Osteocyte (in vitro differentiated cells): ENCODE measurements at regions not wholly inside any gene's neighbourhood (a gene's known extent, or its start where the extent isn't known, plus 50 kb on each side); places are given as distances from the start of the nearest gene placed in this dataset.
"Not testable (repeated sequence)": the region's sequence is repeated elsewhere in the genome, so short reads cannot be mapped to it uniquely, and the experiment has no call there.

Experiments
- DNase-seq: peaks from one replicate; pipeline ENCODE4 v3.0.0; 2021; ENCODE audit warnings: mixed read lengths; ENCODE audit not compliant: unreplicated experiment; ENCODE audit errors: extremely low spot score
- H3K27ac Mint-ChIP-seq: one replicate; pipeline ENCODE4 v1.8.0; 2021; ENCODE audit warnings: mild to moderate bottlenecking, mixed read lengths; ENCODE audit not compliant: unreplicated experiment
- H3K27me3 Mint-ChIP-seq: one replicate; pipeline ENCODE4 v1.8.0; 2021; ENCODE audit warnings: mixed read lengths; ENCODE audit not compliant: unreplicated experiment
- H3K36me3 Mint-ChIP-seq: one replicate; pipeline ENCODE4 v1.8.0; 2021; ENCODE audit warnings: mixed read lengths; ENCODE audit not compliant: unreplicated experiment
- H3K4me1 Mint-ChIP-seq: one replicate; pipeline ENCODE4 v1.8.0; 2021; ENCODE audit warnings: mixed read lengths; ENCODE audit not compliant: unreplicated experiment
- H3K4me3 Mint-ChIP-seq: one replicate; pipeline ENCODE4 v1.8.0; 2021; ENCODE audit warnings: mild to moderate bottlenecking, moderate library complexity, mixed read lengths; ENCODE audit not compliant: unreplicated experiment
- H3K9me3 Mint-ChIP-seq: one replicate; pipeline ENCODE4 v1.8.0; 2021; ENCODE audit warnings: mixed read lengths; ENCODE audit not compliant: unreplicated experiment
- CTCF ChIP-seq: fragments of 200-600 bp; sonication (generic); IDR thresholded peaks from 2 replicates; pipeline ENCODE4 v1.5.0; 2021; ENCODE audit warnings: antibody characterized with exemption, mild to moderate bottlenecking, moderate library complexity

GRCh38 chr7:68248973-68249372 is 1252.3 kb downstream of the TYW1 start:
- Mint-ChIP-seq H3K4me1 (no peaks in the 10 kb centered on the region), H3K4me3 (no peak overlapping the region), H3K27ac (no peak overlapping the region), H3K9me3 (peaks cover 30% of the 10 kb centered on the region), H3K36me3 (no peaks in the 10 kb centered on the region), H3K27me3 (no peaks in the 10 kb centered on the region)
- TF ChIP-seq CTCF = no peak
- no peak for DNase-seq

- peaks cover 26% of the 10 kb centered on the region for H3K9me3 Mint-ChIP-seq
- H3K4me3 Mint-ChIP-seq = no peak overlapping the region
These were observed 1253.0 kb downstream of the TYW1 start for GRCh38 chr7:68249611-68250010.

DNA sequence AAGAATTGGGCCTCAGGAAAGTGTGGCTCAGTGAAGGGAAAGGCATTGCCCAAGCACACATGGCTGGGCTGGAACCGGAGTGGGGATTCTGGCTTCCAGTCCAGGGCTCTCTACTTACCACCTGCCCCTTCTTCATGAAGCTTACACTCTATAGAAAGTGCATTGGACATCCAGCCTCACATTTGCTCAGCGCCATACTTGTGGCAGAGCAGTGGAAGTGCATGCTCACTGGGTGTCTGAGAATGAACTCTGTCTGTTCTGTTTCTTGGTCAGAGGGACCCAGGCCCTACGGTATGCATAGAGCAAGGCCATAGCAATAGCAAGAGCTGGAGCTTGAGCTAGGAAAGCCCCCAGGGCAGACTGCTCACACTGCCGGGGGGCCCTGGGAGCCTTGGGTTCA is 1253.5 kb downstream of the TYW1 start:
- no peak overlapping the region for H3K27ac Mint-ChIP-seq
- no peaks in the 10 kb centered on the region for H3K4me1 Mint-ChIP-seq
- no peak for DNase-seq
- no peak for TF ChIP-seq CTCF
- no peak overlapping the region for H3K4me3 Mint-ChIP-seq
- no peaks in the 10 kb centered on the region for H3K36me3 Mint-ChIP-seq
- no peaks in the 10 kb centered on the region for H3K27me3 Mint-ChIP-seq
- peaks cover 23% of the 10 kb centered on the region for H3K9me3 Mint-ChIP-seq

More at GRCh38 chr7:68249611-68250010, 1253.0 kb downstream of the TYW1 start:
- Mint-ChIP-seq H3K4me1 (no peaks in the 10 kb centered on the region), H3K27me3 (no peaks in the 10 kb centered on the region), H3K36me3 (no peaks in the 10 kb centered on the region), H3K27ac (no peak overlapping the region)
- TF ChIP-seq CTCF = no peak
- no peak for DNase-seq

DNA sequence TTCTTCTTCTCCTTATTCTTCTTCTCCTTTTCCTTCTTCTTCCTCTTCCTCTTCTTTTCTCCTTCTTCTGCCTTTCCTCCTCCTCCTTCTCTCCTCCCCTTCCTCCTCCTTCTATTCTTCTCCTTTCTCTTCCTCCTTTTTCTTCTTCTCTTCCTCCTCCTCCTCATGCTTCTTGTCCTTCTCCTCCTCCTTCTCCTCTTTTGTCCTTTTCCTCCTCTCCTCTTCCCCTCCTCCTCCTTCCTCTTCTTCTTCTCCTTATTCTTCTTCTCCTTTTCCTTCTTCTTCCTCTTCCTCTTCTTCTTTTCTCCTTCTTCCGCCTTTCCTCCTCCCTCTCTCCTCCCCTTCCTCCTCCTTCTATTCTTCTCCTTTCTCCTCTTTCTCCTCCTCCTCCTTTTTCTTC is 1258.2 kb downstream of the TYW1 start:
- H3K27me3 Mint-ChIP-seq, H3K4me1 Mint-ChIP-seq, H3K36me3 Mint-ChIP-seq, H3K27ac Mint-ChIP-seq, DNase-seq, H3K4me3 Mint-ChIP-seq: not testable (repeated sequence)
- H3K9me3 Mint-ChIP-seq = peaks cover 16% of the 10 kb centered on the region

DNA sequence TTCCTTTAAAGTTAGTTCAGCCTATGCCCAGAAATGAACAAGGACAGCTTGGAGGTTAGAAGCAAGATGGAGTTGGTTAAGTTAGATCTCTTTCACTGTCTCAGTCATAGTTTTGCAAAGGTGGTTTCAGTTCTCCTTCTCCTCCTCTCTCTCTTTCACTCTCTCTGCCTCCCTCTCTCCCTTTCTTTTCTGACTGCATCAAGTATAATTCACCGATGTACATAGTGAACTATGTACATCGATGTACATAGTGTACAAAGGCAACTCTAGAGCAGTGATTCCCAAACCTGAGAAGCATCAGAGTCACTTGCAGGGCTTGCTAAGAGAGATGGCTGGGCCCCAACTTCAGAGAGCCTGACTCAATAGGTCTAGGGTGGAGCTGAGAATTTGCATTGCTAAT is 1259.7 kb downstream of the TYW1 start:
- Mint-ChIP-seq H3K27ac (no peak overlapping the region), H3K27me3 (no peaks in the 10 kb centered on the region), H3K9me3 (peaks cover 25% of the 10 kb centered on the region), H3K36me3 (no peaks in the 10 kb centered on the region), H3K4me3 (no peak overlapping the region), H3K4me1 (no peaks in the 10 kb centered on the region)
- DNase-seq = no peak
- no peak for TF ChIP-seq CTCF

- DNase-seq = no peak
- Mint-ChIP-seq H3K4me1 (no peaks in the 10 kb centered on the region), H3K36me3 (no peaks in the 10 kb centered on the region), H3K9me3 (peaks cover 19% of the 10 kb centered on the region), H3K27ac (no peak overlapping the region), H3K27me3 (no peaks in the 10 kb centered on the region), H3K4me3 (no peak overlapping the region)
- no peak for TF ChIP-seq CTCF
These were observed 1262.0 kb downstream of the TYW1 start for GRCh38 chr7:68258609-68259008.
